Mesenchymal stem cell (in vitro differentiated cells and primary cell): ENCODE measurements at regions not wholly inside any gene's neighbourhood (a gene's known extent, or its start where the extent isn't known, plus 50 kb on each side); places are given as distances from the start of the nearest gene placed in this dataset.

Experiments
- DNase-seq: peaks from one replicate; pipeline ENCODE4 v3.0.0-alpha.2; 2013
- H2AFZ ChIP-seq: one replicate; pipeline ENCODE4 v1.6.1; 2013; ENCODE audit warnings: low read depth, mild to moderate bottlenecking, control low read depth, inconsistent platforms, low read length, moderate library complexity
- H2AK5ac ChIP-seq: 2 replicates; pipeline ENCODE4 v1.6.1; 2013; ENCODE audit warnings: low read length, moderate library complexity, mild to moderate bottlenecking, inconsistent platforms; ENCODE audit not compliant: severe bottlenecking
- H2BK120ac ChIP-seq: one replicate; pipeline ENCODE4 v1.6.1; 2013; ENCODE audit warnings: low read depth, mild to moderate bottlenecking, inconsistent platforms, low read length, moderate library complexity
- H2BK12ac ChIP-seq, 2 experiments: one replicate each; pipeline ENCODE4 v1.6.1; 2013; ENCODE audit warnings: inconsistent platforms in 2 of 2, low read length in 2 of 2, mild to moderate bottlenecking in 2 of 2, moderate library complexity in 2 of 2, control low read depth in 1 of 2
- H2BK15ac ChIP-seq: one replicate; pipeline ENCODE4 v1.6.1; 2013; ENCODE audit warnings: mild to moderate bottlenecking, low read depth, inconsistent platforms; ENCODE audit not compliant: poor library complexity, severe bottlenecking
- H2BK5ac ChIP-seq: 2 replicates; pipeline ENCODE4 v1.6.1; 2013; ENCODE audit warnings: low read depth, mild to moderate bottlenecking, low read length, control low read depth, inconsistent platforms; ENCODE audit not compliant: poor library complexity, severe bottlenecking
- H3K14ac ChIP-seq, 2 experiments: one replicate each; pipeline ENCODE4 v1.6.1; 2013; ENCODE audit warnings: inconsistent platforms in 2 of 2, low read length in 2 of 2, control low read depth in 1 of 2, mild to moderate bottlenecking in 1 of 2, moderate library complexity in 1 of 2
- H3K18ac ChIP-seq, 2 experiments: one replicate each; pipeline ENCODE4 v1.6.1; 2013; ENCODE audit warnings: inconsistent platforms in 2 of 2, low read length in 2 of 2, control low read depth in 1 of 2, low read depth in 1 of 2, mild to moderate bottlenecking in 1 of 2
- H3K23ac ChIP-seq, 2 experiments: one replicate each; pipeline ENCODE4 v1.6.1; 2013; ENCODE audit warnings: inconsistent platforms in 2 of 2, low read length in 2 of 2, mild to moderate bottlenecking in 2 of 2, moderate library complexity in 2 of 2, control low read depth in 1 of 2
- H3K27ac ChIP-seq: 2 replicates; pipeline ENCODE4 v1.5.1; 2013; ENCODE audit warnings: mild to moderate bottlenecking, moderate library complexity, low read length, control low read depth, inconsistent platforms; ENCODE audit not compliant: poor library complexity, severe bottlenecking
- H3K27me3 ChIP-seq, 2 experiments: 2 replicates each; pipeline versions ENCODE4 v1.6.1 to v1.7.0; 2013; ENCODE audit warnings: low read length in 2 of 2, mild to moderate bottlenecking in 2 of 2, moderate library complexity in 2 of 2, control low read depth in 1 of 2, inconsistent platforms in 1 of 2; ENCODE audit not compliant: control insufficient read depth in 1 of 2, insufficient read depth in 1 of 2
- H3K36me3 ChIP-seq, 2 experiments: 2 replicates each; pipeline versions ENCODE4 v1.6.1 to v1.7.0; 2013; ENCODE audit warnings: low read length in 2 of 2, control low read depth in 1 of 2, inconsistent platforms in 1 of 2, low read depth in 1 of 2, mild to moderate bottlenecking in 1 of 2; ENCODE audit not compliant: insufficient read depth in 2 of 2, control insufficient read depth in 1 of 2
- H3K4ac ChIP-seq, 2 experiments: one replicate each; pipeline ENCODE4 v1.6.1; 2013; ENCODE audit warnings: inconsistent platforms in 2 of 2, low read length in 2 of 2, mild to moderate bottlenecking in 2 of 2, moderate library complexity in 2 of 2, control low read depth in 1 of 2, low read depth in 1 of 2
- H3K4me1 ChIP-seq: 2 replicates; pipeline ENCODE4 v1.6.1; 2013; ENCODE audit warnings: low read depth, low read length, control low read depth; ENCODE audit not compliant: control insufficient read depth, insufficient read depth
- H3K4me2 ChIP-seq: 2 replicates; pipeline ENCODE4 v1.6.1; 2013; ENCODE audit warnings: low read length, mild to moderate bottlenecking, inconsistent platforms; ENCODE audit not compliant: poor library complexity, severe bottlenecking
- H3K4me3 ChIP-seq, 2 experiments: 2 replicates each; pipeline versions ENCODE4 v1.5.1 to v1.7.0; 2013; ENCODE audit warnings: low read length in 2 of 2, mild to moderate bottlenecking in 2 of 2, control low read depth in 1 of 2, low read depth in 1 of 2; ENCODE audit not compliant: insufficient read depth in 1 of 2
- H3K79me1 ChIP-seq: replicated peaks from 2 replicates; pipeline ENCODE4 v1.6.1; 2013; ENCODE audit warnings: mild to moderate bottlenecking, control low read depth, low read length, inconsistent platforms; ENCODE audit not compliant: poor library complexity, severe bottlenecking
- H3K9ac ChIP-seq: 2 replicates; pipeline ENCODE4 v1.7.0; 2013; ENCODE audit warnings: mild to moderate bottlenecking, low read length, moderate library complexity
- H3K9me3 ChIP-seq: 2 replicates; pipeline ENCODE4 v1.7.0; 2013; ENCODE audit warnings: mild to moderate bottlenecking, low read length; ENCODE audit not compliant: control insufficient read depth
- H4K8ac ChIP-seq: one replicate; pipeline ENCODE4 v1.6.1; 2013; ENCODE audit warnings: inconsistent platforms, mild to moderate bottlenecking, low read length, moderate library complexity
- H4K91ac ChIP-seq: one replicate; pipeline ENCODE4 v1.6.1; 2013; ENCODE audit warnings: mild to moderate bottlenecking, low read length, inconsistent platforms
- WGBS: methylation state at CpG from one replicate; pipeline ENCODE4 v1.1.7; 2013; ENCODE audit warnings: mixed read lengths; 5-methylcytosine and 5-hydroxymethylcytosine counted together

DNA sequence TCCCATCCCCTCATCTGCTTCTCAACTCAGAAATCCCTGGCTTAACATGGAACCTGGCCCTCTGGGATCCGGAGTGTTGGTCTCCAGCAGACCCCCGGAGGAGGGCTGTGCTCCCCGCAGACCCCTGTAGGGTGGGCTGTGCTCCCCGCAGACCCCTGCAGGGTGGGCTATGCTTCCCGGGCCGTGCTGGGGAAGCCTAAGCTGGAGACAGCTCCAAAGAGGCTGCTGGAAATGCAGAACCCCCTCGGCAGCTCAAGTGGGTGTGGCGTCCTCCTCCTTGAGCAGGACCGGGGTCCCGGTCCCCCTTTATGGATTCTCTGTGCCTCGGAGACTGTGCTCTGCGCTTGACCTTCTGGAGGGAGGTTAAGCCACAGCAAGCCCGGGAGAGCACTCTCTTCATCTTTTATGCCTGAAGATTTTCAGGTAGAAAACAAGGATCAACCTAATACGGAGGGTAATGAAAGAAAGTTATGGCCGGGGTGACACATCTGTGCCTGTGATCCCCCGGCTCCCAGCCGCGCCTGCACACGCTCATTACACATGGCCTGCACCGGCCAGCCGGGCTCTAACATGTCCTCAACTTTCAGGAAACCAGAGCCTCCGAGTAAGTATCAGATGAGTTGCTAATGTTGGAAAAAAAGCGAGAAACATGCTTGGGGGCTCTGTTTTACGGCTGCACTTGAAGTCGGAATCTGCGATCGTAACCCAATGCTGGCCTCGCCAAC lies 87.7 kb upstream of the ACTRT2 start:
- no peak overlapping the region for H3K14ac ChIP-seq
- 87% methylated on average over 28 of the region's 28 CpGs for WGBS
- DNase-seq: no peak

DNA sequence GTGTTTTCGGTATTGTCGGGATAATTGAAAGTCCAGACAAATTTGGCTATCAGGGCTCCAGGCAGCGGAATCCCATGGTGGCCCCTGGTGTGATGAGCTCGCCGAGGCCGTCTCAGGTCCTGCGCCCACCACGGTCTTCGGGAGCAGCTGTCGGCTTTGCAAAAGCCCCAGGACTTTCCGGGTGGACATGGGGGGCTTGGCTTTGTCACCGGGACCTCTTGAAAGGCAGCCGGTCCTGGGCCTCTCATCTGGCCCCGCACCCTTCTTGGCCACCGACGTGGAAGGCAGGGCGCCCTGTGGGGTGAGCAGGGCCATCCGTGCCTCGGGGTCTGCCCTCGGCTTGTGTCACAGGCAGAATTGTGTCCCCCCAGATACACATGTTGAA lies 87.1 kb upstream of the ACTRT2 start:
- Histone ChIP-seq H2AK5ac (no peak overlapping the region), H3K14ac (no peak overlapping the region), H4K8ac (no peak overlapping the region), H3K9me3 (peaks cover 3% of the 10 kb centered on the region), H3K4me2 (no peak overlapping the region), H2BK12ac (no peak overlapping the region), H3K27me3 (peaks cover 0 to 33% of the 10 kb centered on the region in 2 experiments), H3K23ac (no peak overlapping the region), H3K18ac (no peak overlapping the region), H3K36me3 (no peaks in the 10 kb centered on the region), H2BK5ac (no peak overlapping the region), H2BK15ac (no peak overlapping the region), H3K4me3 (no peak overlapping the region), H3K79me1 (no peaks in the 10 kb centered on the region), H2BK120ac (no peak overlapping the region), H3K27ac (no peak overlapping the region), H3K4me1 (no peaks in the 10 kb centered on the region), H3K4ac (no peak overlapping the region), H4K91ac (no peak overlapping the region), H3K9ac (no peak overlapping the region), H2AFZ (no peak overlapping the region)
- DNase-seq: no peak
- 88% methylated on average over 20 of the region's 20 CpGs for WGBS

More for the DNA sequence above, 87.7 kb upstream of the ACTRT2 start:
- peaks cover 0 to 39% of the 10 kb centered on the region in 2 experiments for H3K27me3 ChIP-seq
- H2BK15ac ChIP-seq: no peak overlapping the region
- H2AK5ac ChIP-seq: no peak overlapping the region
- no peak overlapping the region for H3K4ac ChIP-seq
- H3K79me1 ChIP-seq: no peaks in the 10 kb centered on the region
- H4K8ac ChIP-seq: no peak overlapping the region
- H2BK120ac ChIP-seq: no peak overlapping the region
- H3K9me3 ChIP-seq: peaks cover 3% of the 10 kb centered on the region
- no peaks in the 10 kb centered on the region for H3K4me1 ChIP-seq
- H3K18ac ChIP-seq: no peak overlapping the region
- no peak overlapping the region for H2BK5ac ChIP-seq
- H3K9ac ChIP-seq: no peak overlapping the region
- H2AFZ ChIP-seq: no peak overlapping the region
- H3K4me3 ChIP-seq: no peak overlapping the region
- no peak overlapping the region for H3K27ac ChIP-seq
- no peaks in the 10 kb centered on the region for H3K36me3 ChIP-seq
- H3K4me2 ChIP-seq: no peak overlapping the region
- no peak overlapping the region for H2BK12ac ChIP-seq
- no peak overlapping the region for H3K23ac ChIP-seq
- H4K91ac ChIP-seq: no peak overlapping the region

DNA sequence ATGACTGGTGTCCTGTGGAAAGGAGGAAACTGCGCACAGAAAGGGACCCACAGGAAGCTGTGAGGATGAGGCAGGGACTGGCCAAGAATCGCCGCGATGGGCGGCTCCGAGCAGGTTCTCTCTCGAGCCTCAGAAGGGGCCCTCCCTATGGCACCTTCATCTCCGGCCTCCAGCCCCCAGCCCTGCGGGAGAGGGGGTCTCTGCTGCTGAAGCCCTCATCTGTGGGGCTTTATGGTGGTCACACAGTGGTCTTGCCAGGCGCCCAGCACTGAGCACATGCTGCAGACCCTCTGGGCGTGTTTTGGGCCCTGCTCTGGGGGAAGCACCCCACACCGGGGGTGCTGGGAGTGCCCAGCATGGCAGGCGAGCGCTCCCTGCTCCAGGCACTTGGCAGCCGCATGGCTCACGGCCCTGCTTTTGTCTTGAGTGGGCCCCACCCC lies 86.6 kb upstream of the ACTRT2 start:
- Histone ChIP-seq H3K14ac (no peak overlapping the region), H3K9me3 (peaks cover 3% of the 10 kb centered on the region), H3K23ac (no peak overlapping the region), H4K8ac (no peak overlapping the region), H3K4ac (no peak overlapping the region), H3K4me1 (no peaks in the 10 kb centered on the region), H2BK120ac (no peak overlapping the region), H3K4me2 (no peak overlapping the region), H2BK12ac (no peak overlapping the region), H3K27ac (no peak overlapping the region), H4K91ac (no peak overlapping the region), H3K79me1 (no peaks in the 10 kb centered on the region), H2BK5ac (no peak overlapping the region), H3K36me3 (no peaks in the 10 kb centered on the region), H3K9ac (no peak overlapping the region), H2AK5ac (no peak overlapping the region), H3K4me3 (no peak overlapping the region), H2BK15ac (no peak overlapping the region), H2AFZ (no peak overlapping the region), H3K18ac (no peak overlapping the region), H3K27me3 (peaks cover 0 to 28% of the 10 kb centered on the region in 2 experiments)
- DNase-seq: no peak
- 74% methylated on average over 16 of the region's 16 CpGs for WGBS

DNA sequence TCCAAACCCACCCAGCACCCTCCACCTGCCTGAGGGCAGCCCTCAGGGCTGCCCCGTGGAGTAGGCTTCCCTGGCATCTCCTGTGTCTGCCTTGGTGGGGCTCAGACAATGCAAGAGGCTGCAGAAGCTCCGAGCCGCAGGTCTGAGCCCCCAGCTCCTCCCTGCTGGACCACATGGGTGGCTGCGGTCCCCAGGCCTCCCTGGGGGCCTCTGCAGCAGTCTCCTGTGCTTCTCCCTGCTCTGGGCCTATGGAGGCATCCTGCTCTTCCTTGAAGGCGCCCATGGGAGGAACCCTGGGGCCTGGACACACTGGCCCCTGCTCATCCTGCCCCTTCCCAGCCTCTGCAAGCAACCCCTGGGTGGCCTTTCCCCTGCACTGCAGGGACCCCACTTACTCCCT lies 86.1 kb upstream of the ACTRT2 start:
- H2BK12ac ChIP-seq: no peak overlapping the region
- no peak overlapping the region for H2AK5ac ChIP-seq
- no peaks in the 10 kb centered on the region for H3K36me3 ChIP-seq
- H2BK120ac ChIP-seq: no peak overlapping the region
- no peak overlapping the region for H3K14ac ChIP-seq
- H2BK15ac ChIP-seq: no peak overlapping the region
- no peak overlapping the region for H3K4me3 ChIP-seq
- peaks cover 8% of the 10 kb centered on the region for H3K9me3 ChIP-seq
- H3K27me3 ChIP-seq: peaks cover 0 to 23% of the 10 kb centered on the region in 2 experiments
- H3K79me1 ChIP-seq: no peaks in the 10 kb centered on the region
- H3K23ac ChIP-seq: no peak overlapping the region
- H4K8ac ChIP-seq: no peak overlapping the region
- H2AFZ ChIP-seq: no peak overlapping the region
- H3K18ac ChIP-seq: no peak overlapping the region
- no peak for DNase-seq
- H3K4me2 ChIP-seq: no peak overlapping the region
- no peak overlapping the region for H4K91ac ChIP-seq
- no peak overlapping the region for H2BK5ac ChIP-seq
- no peak overlapping the region for H3K9ac ChIP-seq
- no peak overlapping the region for H3K27ac ChIP-seq
- WGBS: 33% methylated on average over 5 of the region's 5 CpGs
- H3K4ac ChIP-seq: no peak overlapping the region
- no peaks in the 10 kb centered on the region for H3K4me1 ChIP-seq
